ENCODE measurements at regions not wholly inside any gene's neighbourhood (a gene's known extent, or its start where the extent isn't known, plus 50 kb on each side); places are given as distances from the start of the nearest gene placed in this dataset.

GRCh38 chr2:172219201-172219600 is 116.5 kb upstream of the DLX2 start:
- H3K9ac ChIP-seq (ENCODE audit: low read length): no peak overlapping the region
- TF ChIP-seq EGR1 (IDR thresholded peaks at IDR 0.05; ENCODE audit: low read depth): no peak
- TF ChIP-seq CTCF (IDR thresholded peaks at IDR 0.05 in 2 of 3, conservative IDR thresholded peaks at IDR 0.05 in 1 of 3; ENCODE audit: borderline replicate concordance in 1 of 3, insufficient read depth in 1 of 3, low read depth in 2 of 3, low read length in 2 of 3): no peak
- POLR2A ChIA-PET: no interaction called here
- no peaks in the 10 kb centered on the region for H3K9me2 ChIP-seq (ENCODE audit: insufficient read depth)
- no peak overlapping the region for H3K4me3 ChIP-seq (replicated peaks in 1 of 2; ENCODE audit: low read depth in 1 of 2, low read length in 2 of 2)
- ATAC-seq (no peak), DNase-seq (ENCODE audit: low read depth, low spot score) (no peak)
- H3K36me3 ChIP-seq (ENCODE audit: control insufficient read depth in 1 of 2, insufficient read depth in 2 of 2, low read length in 2 of 2): no peaks in the 10 kb centered on the region
- no peaks in the 10 kb centered on the region; a peak in 1 of 4 replicates for H3K4me1 ChIP-seq (ENCODE audit: control insufficient read depth in 1 of 2, insufficient read depth in 2 of 2, low read length in 2 of 2)
- H3K27me3 ChIP-seq (ENCODE audit: insufficient read depth, low read length): no peaks in the 10 kb centered on the region
- no peak overlapping the region for H3K4me2 ChIP-seq (ENCODE audit: low read length)
- RAD21 ChIA-PET (ENCODE audit: low non-redundant PET in 1 of 2, low total read pairs in 2 of 2, uncharacterized antibody in 2 of 2, unreplicated experiment in 2 of 2): no interaction called here
- H2AFZ ChIP-seq (ENCODE audit: low read depth, low read length, poor library complexity, severe bottlenecking): peak overlapping the region; percentile 38
- BruUV-seq (replicated peaks): no TSS peak
- H3K9me3 ChIP-seq (ENCODE audit: control insufficient read depth in 1 of 2, insufficient read depth in 1 of 2, low read depth in 1 of 2, low read length in 2 of 2): no peaks in the 10 kb centered on the region
- no peaks in the 10 kb centered on the region for H4K20me1 ChIP-seq (ENCODE audit: insufficient read depth)
- H3K27ac ChIP-seq (ENCODE audit: low read depth, low read length): no peak overlapping the region
- no peaks in the 10 kb centered on the region for H3K79me2 ChIP-seq (ENCODE audit: insufficient read depth, low read length)
- intact Hi-C loops (cut with micrococcal nuclease): no loop called here
- CTCF ChIA-PET: no interaction called here

GRCh38 chr2:172220121-172220520 is 117.4 kb upstream of the DLX2 start:
- Histone ChIP-seq H4K20me1 (ENCODE audit: insufficient read depth) (no peaks in the 10 kb centered on the region), H3K79me2 (ENCODE audit: insufficient read depth, low read length) (no peaks in the 10 kb centered on the region), H3K9me2 (ENCODE audit: insufficient read depth) (no peaks in the 10 kb centered on the region), H3K4me1 (ENCODE audit: control insufficient read depth in 1 of 2, insufficient read depth in 2 of 2, low read length in 2 of 2) (no peaks in the 10 kb centered on the region; a peak in 1 of 4 replicates), H3K27me3 (ENCODE audit: insufficient read depth, low read length) (no peaks in the 10 kb centered on the region), H3K4me2 (ENCODE audit: low read length) (no peak overlapping the region), H3K36me3 (ENCODE audit: control insufficient read depth in 1 of 2, insufficient read depth in 2 of 2, low read length in 2 of 2) (no peaks in the 10 kb centered on the region), H2AFZ (ENCODE audit: low read depth, low read length, poor library complexity, severe bottlenecking) (no peak overlapping the region), H3K9me3 (ENCODE audit: control insufficient read depth in 1 of 2, insufficient read depth in 1 of 2, low read depth in 1 of 2, low read length in 2 of 2) (no peaks in the 10 kb centered on the region), H3K27ac (ENCODE audit: low read depth, low read length) (no peak overlapping the region), H3K4me3 (replicated peaks in 1 of 2; ENCODE audit: low read depth in 1 of 2, low read length in 2 of 2) (no peak overlapping the region), H3K9ac (ENCODE audit: low read length) (no peak overlapping the region)
- no peak for ATAC-seq
- POLR2A ChIA-PET: interaction anchor here (1.7 kb wide), 1 partner anchor 27 kb away, joined by 4 read pairs; no protein-coding TSS in a partner anchor
- DNase-seq (ENCODE audit: low read depth, low spot score): no peak
- intact Hi-C loops (cut with micrococcal nuclease): no loop called here
- CTCF ChIA-PET: interaction anchor here (1.3 to 1.7 kb wide), 3 partner anchors 12 to 242 kb away, joined by 3 to 6 read pairs (median 3); no protein-coding TSS in a partner anchor
- BruUV-seq (replicated peaks): no TSS peak
- RAD21 ChIA-PET (ENCODE audit: low non-redundant PET in 1 of 2, low total read pairs in 2 of 2, uncharacterized antibody in 2 of 2, unreplicated experiment in 2 of 2): no interaction called here
- TF ChIP-seq ZBTB33 (IDR thresholded peaks at IDR 0.05; ENCODE audit: extremely low read depth, insufficient replicate concordance, low read length) (no peak), ATF3 (IDR thresholded peaks at IDR 0.05) (no peak), CEBPB (IDR thresholded peaks at IDR 0.05; ENCODE audit: low read depth) (no peak), CBX3 (IDR thresholded peaks at IDR 0.05; ENCODE audit: low read depth) (no peak), FOSL1 (IDR thresholded peaks at IDR 0.05; ENCODE audit: low read depth) (no peak), EZH2 (IDR thresholded peaks at IDR 0.05) (no peak), JUND (IDR thresholded peaks at IDR 0.05) (no peak), ZFX (IDR thresholded peaks at IDR 0.05) (no peak), EGR1 (IDR thresholded peaks at IDR 0.05; ENCODE audit: low read depth) (no peak), MAX (IDR thresholded peaks at IDR 0.05) (no peak), CTCF (IDR thresholded peaks at IDR 0.05 in 2 of 3, conservative IDR thresholded peaks at IDR 0.05 in 1 of 3; ENCODE audit: borderline replicate concordance in 1 of 3, insufficient read depth in 1 of 3, low read depth in 2 of 3, low read length in 2 of 3) (no peak), SRF (IDR thresholded peaks at IDR 0.05; ENCODE audit: low read depth) (no peak), ELF1 (IDR thresholded peaks at IDR 0.05; ENCODE audit: borderline replicate concordance, low read depth) (no peak), YY1 (IDR thresholded peaks at IDR 0.05; ENCODE audit: extremely low read depth, insufficient replicate concordance, low read depth, low read length) (no peak)

All from HCT116 (cell line).